ENCODE measurements at regions not wholly inside any gene's neighbourhood (a gene's known extent, or its start where the extent isn't known, plus 50 kb on each side); places are given as distances from the start of the nearest gene placed in this dataset.
"Not testable (repeated sequence)": the region's sequence is repeated elsewhere in the genome, so short reads cannot be mapped to it uniquely, and the experiment has no call there.

DNA sequence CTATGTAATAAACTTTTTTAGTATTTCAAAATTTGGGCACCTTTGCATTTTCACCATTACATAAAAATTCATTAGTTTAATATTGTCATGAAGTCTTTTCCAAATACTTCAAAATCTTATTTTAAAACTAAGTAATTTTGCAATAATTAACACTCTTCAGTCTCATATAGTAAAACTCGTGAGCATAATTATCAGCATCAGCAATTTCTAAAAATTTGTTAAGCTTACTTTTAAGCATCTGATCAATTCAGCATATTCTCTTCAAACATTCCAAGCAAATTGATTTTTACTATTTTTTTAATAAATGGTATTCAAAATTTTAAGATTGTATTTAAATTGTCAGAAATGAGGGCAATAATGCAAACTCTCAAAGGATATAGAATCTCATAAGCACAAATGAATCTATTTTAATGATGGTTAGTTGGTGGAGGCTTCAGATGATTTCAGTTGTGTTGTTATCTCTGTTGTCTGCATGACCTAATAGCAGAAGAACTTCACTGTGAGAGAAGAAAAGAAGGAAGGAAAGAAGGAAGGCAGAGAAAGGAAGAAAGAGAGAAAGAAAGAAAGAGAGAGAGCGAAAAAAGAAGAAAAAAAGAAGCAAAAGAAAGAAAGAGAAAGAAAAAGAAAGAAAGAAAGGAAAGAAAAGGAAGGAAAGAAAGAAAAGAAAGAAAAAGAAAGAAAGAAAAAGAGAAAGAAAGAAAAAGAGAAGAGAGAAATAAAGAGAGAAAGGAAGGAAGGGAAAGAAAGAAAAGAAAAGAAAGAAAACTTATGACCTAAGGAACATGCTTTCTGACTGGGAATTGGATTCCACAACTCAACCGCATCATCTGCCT is 860.5 kb downstream of the NCAM2 start:
- H3K4me3 ChIP-seq = no peak overlapping the region
- H3K27ac ChIP-seq = no peak overlapping the region
- no peaks in the 10 kb centered on the region for H3K4me1 ChIP-seq
- H3K36me3 ChIP-seq = no peaks in the 10 kb centered on the region
- intact Hi-C loops (cut with DNase I; ENCODE audit: low total_unique reads) = no loop called here
- no peak for DNase-seq (ENCODE audit: low spot score in 2 of 2)
- H3K9me3 ChIP-seq = no peaks in the 10 kb centered on the region
- no peak for TF ChIP-seq POLR2A (IDR thresholded peaks at IDR 0.05)
- TF ChIP-seq POLR2AphosphoS5 (IDR thresholded peaks at IDR 0.05) = no peak
- TF ChIP-seq, protein P1, sequence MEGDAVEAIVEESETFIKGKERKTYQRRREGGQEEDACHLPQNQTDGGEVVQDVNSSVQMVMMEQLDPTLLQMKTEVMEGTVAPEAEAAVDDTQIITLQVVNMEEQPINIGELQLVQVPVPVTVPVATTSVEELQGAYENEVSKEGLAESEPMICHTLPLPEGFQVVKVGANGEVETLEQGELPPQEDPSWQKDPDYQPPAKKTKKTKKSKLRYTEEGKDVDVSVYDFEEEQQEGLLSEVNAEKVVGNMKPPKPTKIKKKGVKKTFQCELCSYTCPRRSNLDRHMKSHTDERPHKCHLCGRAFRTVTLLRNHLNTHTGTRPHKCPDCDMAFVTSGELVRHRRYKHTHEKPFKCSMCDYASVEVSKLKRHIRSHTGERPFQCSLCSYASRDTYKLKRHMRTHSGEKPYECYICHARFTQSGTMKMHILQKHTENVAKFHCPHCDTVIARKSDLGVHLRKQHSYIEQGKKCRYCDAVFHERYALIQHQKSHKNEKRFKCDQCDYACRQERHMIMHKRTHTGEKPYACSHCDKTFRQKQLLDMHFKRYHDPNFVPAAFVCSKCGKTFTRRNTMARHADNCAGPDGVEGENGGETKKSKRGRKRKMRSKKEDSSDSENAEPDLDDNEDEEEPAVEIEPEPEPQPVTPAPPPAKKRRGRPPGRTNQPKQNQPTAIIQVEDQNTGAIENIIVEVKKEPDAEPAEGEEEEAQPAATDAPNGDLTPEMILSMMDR (IDR thresholded peaks at IDR 0.05) = no peak
- no peaks in the 10 kb centered on the region for H3K27me3 ChIP-seq

- no peak for DNase-seq (ENCODE audit: low spot score in 2 of 2)
- no peak overlapping the region for H3K4me3 ChIP-seq
- H3K9me3 ChIP-seq = no peaks in the 10 kb centered on the region
- intact Hi-C loops (cut with DNase I; ENCODE audit: low total_unique reads) = loop anchor here (10.0 kb wide), 1 partner anchor 226 kb away; no protein-coding TSS in a partner anchor
- H3K27me3 ChIP-seq = no peaks in the 10 kb centered on the region
- TF ChIP-seq POLR2A (IDR thresholded peaks at IDR 0.05) = no peak
- TF ChIP-seq, protein P1 (IDR thresholded peaks at IDR 0.05) = no peak
- TF ChIP-seq POLR2AphosphoS5 (IDR thresholded peaks at IDR 0.05) = no peak
- H3K36me3 ChIP-seq = no peaks in the 10 kb centered on the region
- no peak overlapping the region for H3K27ac ChIP-seq
- H3K4me1 ChIP-seq = no peaks in the 10 kb centered on the region
Measured at GRCh38 chr21:21860888-21861287, 862.7 kb downstream of the NCAM2 start.

DNA sequence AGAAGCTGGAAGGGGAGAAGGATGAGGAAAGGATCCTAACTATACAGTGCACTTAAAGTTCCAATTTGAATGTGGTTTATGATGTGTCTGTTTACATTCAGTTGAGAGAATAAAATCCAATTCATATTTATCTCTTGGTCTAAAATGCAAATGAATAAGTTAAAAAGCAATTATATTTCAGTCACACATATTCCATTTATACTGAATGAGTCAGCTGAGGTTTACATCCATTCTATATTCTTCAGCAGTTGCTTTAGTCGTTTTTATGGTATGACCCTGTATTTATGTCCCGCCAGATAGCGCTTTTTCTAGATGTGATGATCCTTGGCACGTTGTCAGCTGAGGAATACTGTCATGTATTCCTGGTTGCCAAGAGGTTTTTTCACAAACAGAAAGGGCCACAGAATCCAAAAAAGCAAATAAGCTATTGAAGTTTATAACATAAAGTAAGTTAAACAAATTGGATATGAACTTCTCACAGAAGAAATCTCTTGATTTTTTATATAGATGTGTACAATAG is 866.2 kb downstream of the NCAM2 start:
- TF ChIP-seq POLR2A (IDR thresholded peaks at IDR 0.05) = no peak
- TF ChIP-seq, protein P1 (IDR thresholded peaks at IDR 0.05) = no peak
- no peak for TF ChIP-seq POLR2AphosphoS5 (IDR thresholded peaks at IDR 0.05)
- Histone ChIP-seq H3K27me3 (no peaks in the 10 kb centered on the region), H3K27ac (no peak overlapping the region), H3K36me3 (no peaks in the 10 kb centered on the region), H3K4me1 (no peaks in the 10 kb centered on the region), H3K4me3 (no peak overlapping the region), H3K9me3 (no peaks in the 10 kb centered on the region)
- no peak for DNase-seq (ENCODE audit: low spot score in 2 of 2)
- intact Hi-C loops (cut with DNase I; ENCODE audit: low total_unique reads) = loop anchor here (10.0 kb wide), 1 partner anchor 230 kb away; no protein-coding TSS in a partner anchor

GRCh38 chr21:21897275-21897883 is 899.2 kb downstream of the NCAM2 start:
- peaks cover 10 to 21% of the 10 kb centered on the region in 2 donors for H3K9me3 ChIP-seq
- no peak for DNase-seq (ENCODE audit: low spot score in 2 of 2)
- TF ChIP-seq POLR2A (IDR thresholded peaks at IDR 0.05) (no peak), POLR2AphosphoS5 (IDR thresholded peaks at IDR 0.05) (no peak)
- TF ChIP-seq, protein P1 (IDR thresholded peaks at IDR 0.05) = no peak
- H3K4me3 ChIP-seq = no peak overlapping the region
- H3K4me1 ChIP-seq = no peaks in the 10 kb centered on the region
- intact Hi-C loops (cut with DNase I; ENCODE audit: low total_unique reads) = no loop called here
- no peak overlapping the region for H3K27ac ChIP-seq
- no peaks in the 10 kb centered on the region for H3K27me3 ChIP-seq
- no peaks in the 10 kb centered on the region for H3K36me3 ChIP-seq

DNA sequence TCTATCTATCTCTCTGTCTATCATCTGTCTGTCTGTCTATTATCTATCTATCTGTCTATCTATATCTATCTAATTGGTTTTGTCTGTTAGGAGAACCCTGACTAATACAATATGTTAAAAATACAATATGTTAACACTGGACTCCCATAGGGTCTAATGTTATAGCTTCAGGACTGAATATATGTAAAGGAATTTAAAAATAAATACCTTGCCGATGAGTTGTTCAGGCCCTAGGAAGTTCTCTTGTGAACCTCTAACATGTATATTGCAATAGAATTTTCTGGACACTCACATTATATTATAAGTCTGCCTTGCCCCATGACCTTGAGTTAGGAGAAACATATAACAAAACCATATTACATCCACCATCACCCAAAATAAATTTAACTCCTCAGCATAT is 900.6 kb downstream of the NCAM2 start:
- DNase-seq (ENCODE audit: low spot score in 2 of 2) = no peak
- no peak overlapping the region for H3K27ac ChIP-seq
- no peak for TF ChIP-seq POLR2AphosphoS5 (IDR thresholded peaks at IDR 0.05)
- TF ChIP-seq POLR2A (IDR thresholded peaks at IDR 0.05) = no peak
- TF ChIP-seq, protein P1 (IDR thresholded peaks at IDR 0.05) = no peak

DNA sequence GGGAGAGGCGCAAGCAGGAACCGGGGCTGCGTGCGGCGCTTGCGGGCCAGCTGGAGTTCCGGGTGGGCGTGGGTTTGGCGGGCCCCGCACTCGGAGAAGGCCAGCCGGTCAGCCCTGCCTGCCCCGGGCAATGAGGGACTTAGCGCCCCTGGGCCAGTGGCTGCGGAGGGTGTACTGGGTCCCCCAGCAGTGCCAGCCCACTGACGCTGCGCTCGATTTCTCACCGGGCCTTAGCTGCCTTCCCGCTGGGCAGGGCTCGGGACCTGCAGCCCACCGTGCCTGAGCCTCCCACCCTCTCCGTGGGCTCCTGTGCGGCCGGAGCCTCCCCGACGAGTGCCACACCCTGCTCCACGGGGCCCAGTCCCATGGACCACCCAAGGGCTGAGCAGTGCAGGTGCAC is 904.2 kb downstream of the NCAM2 start:
- H3K36me3 ChIP-seq; intact Hi-C loops (cut with DNase I; ENCODE audit: low total_unique reads); DNase-seq (ENCODE audit: low spot score in 2 of 2); H3K27me3 ChIP-seq; H3K27ac ChIP-seq; H3K9me3 ChIP-seq; H3K4me3 ChIP-seq; H3K4me1 ChIP-seq: not testable (repeated sequence)

More for the DNA sequence above, 900.6 kb downstream of the NCAM2 start:
- H3K36me3 ChIP-seq = no peaks in the 10 kb centered on the region
- no peak overlapping the region for H3K4me3 ChIP-seq
- no peaks in the 10 kb centered on the region for H3K27me3 ChIP-seq
- peaks cover 7 to 8% of the 10 kb centered on the region in 2 donors for H3K9me3 ChIP-seq
- intact Hi-C loops (cut with DNase I; ENCODE audit: low total_unique reads) = no loop called here
- no peaks in the 10 kb centered on the region for H3K4me1 ChIP-seq

Data from breast epithelium (tissue), 4 donors.